ENCODE measurements at regions not wholly inside any gene's neighbourhood (a gene's known extent, or its start where the extent isn't known, plus 50 kb on each side); places are given as distances from the start of the nearest gene placed in this dataset.

DNA sequence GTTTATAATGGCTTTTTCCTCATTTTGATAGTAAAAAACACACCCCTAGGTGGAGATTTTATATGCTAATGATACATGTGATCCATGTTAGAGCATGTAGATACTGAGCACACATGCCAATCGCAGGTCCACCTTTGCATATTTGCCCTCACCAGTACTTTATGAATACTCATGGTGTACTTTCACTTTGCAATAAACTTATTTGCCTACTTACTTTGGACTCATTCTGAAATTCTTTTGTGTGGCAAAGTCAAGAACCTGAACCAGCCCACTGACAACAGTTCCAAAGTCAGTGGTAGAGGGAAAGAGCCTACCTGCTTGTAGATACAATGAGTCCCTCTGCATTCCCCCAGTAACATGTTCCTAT, 58.5 kb upstream of the DHRS4 start:
- Histone ChIP-seq H3K27ac (ENCODE audit: extremely low read depth, low read depth, low read length) (no peak overlapping the region), H3K4me1 (ENCODE audit: control insufficient read depth, insufficient read depth, low read length) (no peaks in the 10 kb centered on the region), H3K9me3 (ENCODE audit: control insufficient read depth, insufficient read depth, low read depth, low read length) (no peaks in the 10 kb centered on the region), H3K4me3 (ENCODE audit: low read depth, low read length) (no peak overlapping the region), H3K36me3 (ENCODE audit: control insufficient read depth in 2 of 2, insufficient read depth in 1 of 2, low read length in 2 of 2) (no peaks in the 10 kb centered on the region)
- POLR2A ChIA-PET, result no interaction called here
- TF ChIP-seq ZNF16 (tag by site-specific recombination; IDR thresholded peaks at IDR 0.05; ENCODE audit: low read depth), result no peak
- CTCF ChIA-PET, result interaction anchor here (0.6 kb wide), 1 partner anchor 70 kb away, joined by 3 read pairs; no protein-coding TSS in a partner anchor

GRCh38 chr14:23895480-23895879, 58.1 kb upstream of the DHRS4 start:
- Histone ChIP-seq H3K4me1 (ENCODE audit: control insufficient read depth, insufficient read depth, low read length) (no peaks in the 10 kb centered on the region), H3K4me3 (ENCODE audit: low read depth, low read length) (no peak overlapping the region), H3K9me3 (ENCODE audit: control insufficient read depth, insufficient read depth, low read depth, low read length) (no peaks in the 10 kb centered on the region), H3K36me3 (ENCODE audit: control insufficient read depth in 2 of 2, insufficient read depth in 1 of 2, low read length in 2 of 2) (no peaks in the 10 kb centered on the region), H3K27ac (ENCODE audit: extremely low read depth, low read depth, low read length) (no peak overlapping the region)
- ChIA-PET CTCF (interaction anchor here (0.6 to 0.7 kb wide), 4 partner anchors 15 to 1458 kb away, joined by 3 to 5 read pairs (median 3); no protein-coding TSS in a partner anchor), POLR2A (no interaction called here)
- no peak for TF ChIP-seq SP3 (tag by site-specific recombination; IDR thresholded peaks at IDR 0.05)
- no peak for TF ChIP-seq GFI1B (tag by site-specific recombination; IDR thresholded peaks at IDR 0.05)
- no peak for TF ChIP-seq ZNF518A (tag by site-specific recombination; conservative IDR thresholded peaks at IDR 0.05; ENCODE audit: low read depth)
- TF ChIP-seq ZFP69B (tag by site-specific recombination; IDR thresholded peaks at IDR 0.05), result no peak
- TF ChIP-seq TRIM28 (IDR thresholded peaks at IDR 0.05; ENCODE audit: borderline replicate concordance, low read length), result no peak
- no peak for TF ChIP-seq ZNF121 (tag by site-specific recombination; IDR thresholded peaks at IDR 0.05)
- no peak for TF ChIP-seq ZBTB7A (tag by site-specific recombination; IDR thresholded peaks at IDR 0.05; ENCODE audit: low read depth)
- no peak for TF ChIP-seq ZNF560 (tag by site-specific recombination; IDR thresholded peaks at IDR 0.05; ENCODE audit: borderline replicate concordance)
- TF ChIP-seq, protein P1, sequence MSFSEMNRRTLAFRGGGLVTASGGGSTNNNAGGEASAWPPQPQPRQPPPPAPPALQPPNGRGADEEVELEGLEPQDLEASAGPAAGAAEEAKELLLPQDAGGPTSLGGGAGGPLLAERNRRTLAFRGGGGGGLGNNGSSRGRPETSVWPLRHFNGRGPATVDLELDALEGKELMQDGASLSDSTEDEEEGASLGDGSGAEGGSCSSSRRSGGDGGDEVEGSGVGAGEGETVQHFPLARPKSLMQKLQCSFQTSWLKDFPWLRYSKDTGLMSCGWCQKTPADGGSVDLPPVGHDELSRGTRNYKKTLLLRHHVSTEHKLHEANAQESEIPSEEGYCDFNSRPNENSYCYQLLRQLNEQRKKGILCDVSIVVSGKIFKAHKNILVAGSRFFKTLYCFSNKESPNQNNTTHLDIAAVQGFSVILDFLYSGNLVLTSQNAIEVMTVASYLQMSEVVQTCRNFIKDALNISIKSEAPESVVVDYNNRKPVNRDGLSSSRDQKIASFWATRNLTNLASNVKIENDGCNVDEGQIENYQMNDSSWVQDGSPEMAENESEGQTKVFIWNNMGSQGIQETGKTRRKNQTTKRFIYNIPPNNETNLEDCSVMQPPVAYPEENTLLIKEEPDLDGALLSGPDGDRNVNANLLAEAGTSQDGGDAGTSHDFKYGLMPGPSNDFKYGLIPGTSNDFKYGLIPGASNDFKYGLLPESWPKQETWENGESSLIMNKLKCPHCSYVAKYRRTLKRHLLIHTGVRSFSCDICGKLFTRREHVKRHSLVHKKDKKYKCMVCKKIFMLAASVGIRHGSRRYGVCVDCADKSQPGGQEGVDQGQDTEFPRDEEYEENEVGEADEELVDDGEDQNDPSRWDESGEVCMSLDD (tag by site-specific recombination; IDR thresholded peaks at IDR 0.05), result no peak
- no peak for TF ChIP-seq REST (tag by site-specific recombination; IDR thresholded peaks at IDR 0.05)
- TF ChIP-seq ZSCAN16 (tag by site-specific recombination; IDR thresholded peaks at IDR 0.05), result no peak
